OCI-LY1 (cell line): ENCODE measurements at regions not wholly inside any gene's neighbourhood (a gene's known extent, or its start where the extent isn't known, plus 50 kb on each side); places are given as distances from the start of the nearest gene placed in this dataset.
"Not testable (repeated sequence)": the region's sequence is repeated elsewhere in the genome, so short reads cannot be mapped to it uniquely, and the experiment has no call there.

Experiments
- EZH2 ChIP-seq: fragments of 200-600 bp; sonication (generic), shearing (Covaris generic); IDR thresholded peaks from 2 replicates; pipeline ENCODE4 v1.8.0; 2017; ENCODE audit warnings: borderline replicate concordance, mixed run types, mild to moderate bottlenecking, antibody characterized with exemption, low read length, moderate library complexity, mixed read lengths
- TF ChIP-seq, protein P1 (sequence below): fragments of 200-600 bp; sonication (generic), shearing (Covaris generic); IDR thresholded peaks from 2 replicates; pipeline ENCODE4 v1.5.1; 2017; ENCODE audit warnings: mild to moderate bottlenecking, antibody characterized with exemption, low read length, moderate library complexity, mixed read lengths

DNA sequence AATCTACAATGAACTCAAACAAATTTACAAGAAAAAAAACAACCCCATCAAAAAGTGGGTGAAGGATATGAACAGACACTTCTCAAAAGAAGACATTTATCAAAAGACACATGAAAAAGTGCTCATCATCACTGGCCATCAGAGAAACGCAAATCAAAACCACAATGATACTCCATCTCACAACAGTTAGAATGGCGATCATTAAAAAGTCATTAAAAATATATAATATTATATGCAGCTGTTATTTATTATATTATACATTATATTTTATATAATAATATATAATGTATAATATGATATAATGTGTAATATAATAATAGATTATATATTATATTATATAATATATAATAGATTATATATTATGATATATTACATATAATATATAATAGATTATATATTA lies 1194.1 kb upstream of the SLC39A10 start:
- TF ChIP-seq EZH2, result not testable (repeated sequence)
- TF ChIP-seq, protein P1, sequence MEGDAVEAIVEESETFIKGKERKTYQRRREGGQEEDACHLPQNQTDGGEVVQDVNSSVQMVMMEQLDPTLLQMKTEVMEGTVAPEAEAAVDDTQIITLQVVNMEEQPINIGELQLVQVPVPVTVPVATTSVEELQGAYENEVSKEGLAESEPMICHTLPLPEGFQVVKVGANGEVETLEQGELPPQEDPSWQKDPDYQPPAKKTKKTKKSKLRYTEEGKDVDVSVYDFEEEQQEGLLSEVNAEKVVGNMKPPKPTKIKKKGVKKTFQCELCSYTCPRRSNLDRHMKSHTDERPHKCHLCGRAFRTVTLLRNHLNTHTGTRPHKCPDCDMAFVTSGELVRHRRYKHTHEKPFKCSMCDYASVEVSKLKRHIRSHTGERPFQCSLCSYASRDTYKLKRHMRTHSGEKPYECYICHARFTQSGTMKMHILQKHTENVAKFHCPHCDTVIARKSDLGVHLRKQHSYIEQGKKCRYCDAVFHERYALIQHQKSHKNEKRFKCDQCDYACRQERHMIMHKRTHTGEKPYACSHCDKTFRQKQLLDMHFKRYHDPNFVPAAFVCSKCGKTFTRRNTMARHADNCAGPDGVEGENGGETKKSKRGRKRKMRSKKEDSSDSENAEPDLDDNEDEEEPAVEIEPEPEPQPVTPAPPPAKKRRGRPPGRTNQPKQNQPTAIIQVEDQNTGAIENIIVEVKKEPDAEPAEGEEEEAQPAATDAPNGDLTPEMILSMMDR, result not testable (repeated sequence)
